ENCODE measurements at regions not wholly inside any gene's neighbourhood (a gene's known extent, or its start where the extent isn't known, plus 50 kb on each side); places are given as distances from the start of the nearest gene placed in this dataset.

DNA sequence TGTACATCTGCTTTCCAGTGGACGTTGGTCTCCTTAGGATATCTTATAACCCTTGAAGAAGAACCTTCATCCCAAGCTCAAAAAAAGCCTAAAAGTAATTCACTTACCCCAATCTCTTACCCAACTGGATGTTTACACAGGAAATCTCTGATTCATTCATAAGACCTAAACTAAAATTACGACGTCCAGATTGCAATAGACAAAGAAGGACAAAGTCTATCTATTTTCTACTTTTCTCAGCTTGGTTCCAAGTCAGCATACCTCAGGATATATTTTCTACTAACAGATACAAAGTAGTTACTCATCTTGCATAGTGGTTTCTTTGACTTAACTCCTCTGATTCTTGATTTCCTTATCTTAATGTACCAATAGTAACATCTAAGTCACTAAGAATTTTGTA lies 669.9 kb downstream of the OTOL1 start:
- TF ChIP-seq, protein P1, sequence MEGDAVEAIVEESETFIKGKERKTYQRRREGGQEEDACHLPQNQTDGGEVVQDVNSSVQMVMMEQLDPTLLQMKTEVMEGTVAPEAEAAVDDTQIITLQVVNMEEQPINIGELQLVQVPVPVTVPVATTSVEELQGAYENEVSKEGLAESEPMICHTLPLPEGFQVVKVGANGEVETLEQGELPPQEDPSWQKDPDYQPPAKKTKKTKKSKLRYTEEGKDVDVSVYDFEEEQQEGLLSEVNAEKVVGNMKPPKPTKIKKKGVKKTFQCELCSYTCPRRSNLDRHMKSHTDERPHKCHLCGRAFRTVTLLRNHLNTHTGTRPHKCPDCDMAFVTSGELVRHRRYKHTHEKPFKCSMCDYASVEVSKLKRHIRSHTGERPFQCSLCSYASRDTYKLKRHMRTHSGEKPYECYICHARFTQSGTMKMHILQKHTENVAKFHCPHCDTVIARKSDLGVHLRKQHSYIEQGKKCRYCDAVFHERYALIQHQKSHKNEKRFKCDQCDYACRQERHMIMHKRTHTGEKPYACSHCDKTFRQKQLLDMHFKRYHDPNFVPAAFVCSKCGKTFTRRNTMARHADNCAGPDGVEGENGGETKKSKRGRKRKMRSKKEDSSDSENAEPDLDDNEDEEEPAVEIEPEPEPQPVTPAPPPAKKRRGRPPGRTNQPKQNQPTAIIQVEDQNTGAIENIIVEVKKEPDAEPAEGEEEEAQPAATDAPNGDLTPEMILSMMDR (IDR thresholded peaks at IDR 0.05): no peak
- no peak for TF ChIP-seq ATF3 (CRISPR knock-in tag; conservative IDR thresholded peaks at IDR 0.05)
- no peak for TF ChIP-seq SMAD4 (CRISPR knock-in tag; IDR thresholded peaks at IDR 0.05)
- TF ChIP-seq RELA (CRISPR knock-in tag; IDR thresholded peaks at IDR 0.05; ENCODE audit: borderline replicate concordance): no peak
- no peak for TF ChIP-seq SP1 (CRISPR knock-in tag; conservative IDR thresholded peaks at IDR 0.05)
- TF ChIP-seq, protein P2, sequence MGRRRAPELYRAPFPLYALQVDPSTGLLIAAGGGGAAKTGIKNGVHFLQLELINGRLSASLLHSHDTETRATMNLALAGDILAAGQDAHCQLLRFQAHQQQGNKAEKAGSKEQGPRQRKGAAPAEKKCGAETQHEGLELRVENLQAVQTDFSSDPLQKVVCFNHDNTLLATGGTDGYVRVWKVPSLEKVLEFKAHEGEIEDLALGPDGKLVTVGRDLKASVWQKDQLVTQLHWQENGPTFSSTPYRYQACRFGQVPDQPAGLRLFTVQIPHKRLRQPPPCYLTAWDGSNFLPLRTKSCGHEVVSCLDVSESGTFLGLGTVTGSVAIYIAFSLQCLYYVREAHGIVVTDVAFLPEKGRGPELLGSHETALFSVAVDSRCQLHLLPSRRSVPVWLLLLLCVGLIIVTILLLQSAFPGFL (CRISPR knock-in tag; IDR thresholded peaks at IDR 0.05; ENCODE audit: borderline replicate concordance): no peak
- TF ChIP-seq, protein P3, sequence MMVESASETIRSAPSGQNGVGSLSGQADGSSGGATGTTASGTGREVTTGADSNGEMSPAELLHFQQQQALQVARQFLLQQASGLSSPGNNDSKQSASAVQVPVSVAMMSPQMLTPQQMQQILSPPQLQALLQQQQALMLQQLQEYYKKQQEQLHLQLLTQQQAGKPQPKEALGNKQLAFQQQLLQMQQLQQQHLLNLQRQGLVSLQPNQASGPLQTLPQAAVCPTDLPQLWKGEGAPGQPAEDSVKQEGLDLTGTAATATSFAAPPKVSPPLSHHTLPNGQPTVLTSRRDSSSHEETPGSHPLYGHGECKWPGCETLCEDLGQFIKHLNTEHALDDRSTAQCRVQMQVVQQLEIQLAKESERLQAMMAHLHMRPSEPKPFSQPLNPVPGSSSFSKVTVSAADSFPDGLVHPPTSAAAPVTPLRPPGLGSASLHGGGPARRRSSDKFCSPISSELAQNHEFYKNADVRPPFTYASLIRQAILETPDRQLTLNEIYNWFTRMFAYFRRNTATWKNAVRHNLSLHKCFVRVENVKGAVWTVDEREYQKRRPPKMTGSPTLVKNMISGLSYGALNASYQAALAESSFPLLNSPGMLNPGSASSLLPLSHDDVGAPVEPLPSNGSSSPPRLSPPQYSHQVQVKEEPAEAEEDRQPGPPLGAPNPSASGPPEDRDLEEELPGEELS (CRISPR knock-in tag; IDR thresholded peaks at IDR 0.05): no peak
- TF ChIP-seq ZNF121 (CRISPR knock-in tag; IDR thresholded peaks at IDR 0.05): no peak
- TF ChIP-seq, protein P4, sequence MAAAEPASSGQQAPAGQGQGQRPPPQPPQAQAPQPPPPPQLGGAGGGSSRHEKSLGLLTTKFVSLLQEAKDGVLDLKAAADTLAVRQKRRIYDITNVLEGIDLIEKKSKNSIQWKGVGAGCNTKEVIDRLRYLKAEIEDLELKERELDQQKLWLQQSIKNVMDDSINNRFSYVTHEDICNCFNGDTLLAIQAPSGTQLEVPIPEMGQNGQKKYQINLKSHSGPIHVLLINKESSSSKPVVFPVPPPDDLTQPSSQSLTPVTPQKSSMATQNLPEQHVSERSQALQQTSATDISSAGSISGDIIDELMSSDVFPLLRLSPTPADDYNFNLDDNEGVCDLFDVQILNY (CRISPR knock-in tag; IDR thresholded peaks at IDR 0.05): no peak
- TF ChIP-seq MYBL2 (CRISPR knock-in tag; IDR thresholded peaks at IDR 0.05): no peak
- no peak for TF ChIP-seq SMAD3 (CRISPR knock-in tag; IDR thresholded peaks at IDR 0.05; ENCODE audit: borderline replicate concordance)
- no peak for TF ChIP-seq MLX (CRISPR knock-in tag; IDR thresholded peaks at IDR 0.05)

All from WTC11 (cell line).